SU-DHL-6 (cell line): ENCODE measurements at regions not wholly inside any gene's neighbourhood (a gene's known extent, or its start where the extent isn't known, plus 50 kb on each side); places are given as distances from the start of the nearest gene placed in this dataset.

Source experiments
- CTCF ChIP-seq: fragments of 200-600 bp; sonication (generic); IDR thresholded peaks from one replicate; pipeline ENCODE4 v1.5.1; 2017; ENCODE audit warnings: antibody characterized with exemption, mild to moderate bottlenecking, low read length, moderate library complexity; ENCODE audit not compliant: insufficient read depth, poor library complexity, severe bottlenecking
- EZH2phosphoT487 ChIP-seq: fragments of 200-600 bp; sonication (generic), shearing (Covaris generic); conservative IDR thresholded peaks from 2 replicates; pipeline ENCODE4 v1.6.1; 2018; ENCODE audit warnings: mild to moderate bottlenecking, antibody characterized with exemption, low read length, moderate library complexity, mixed read lengths

DNA sequence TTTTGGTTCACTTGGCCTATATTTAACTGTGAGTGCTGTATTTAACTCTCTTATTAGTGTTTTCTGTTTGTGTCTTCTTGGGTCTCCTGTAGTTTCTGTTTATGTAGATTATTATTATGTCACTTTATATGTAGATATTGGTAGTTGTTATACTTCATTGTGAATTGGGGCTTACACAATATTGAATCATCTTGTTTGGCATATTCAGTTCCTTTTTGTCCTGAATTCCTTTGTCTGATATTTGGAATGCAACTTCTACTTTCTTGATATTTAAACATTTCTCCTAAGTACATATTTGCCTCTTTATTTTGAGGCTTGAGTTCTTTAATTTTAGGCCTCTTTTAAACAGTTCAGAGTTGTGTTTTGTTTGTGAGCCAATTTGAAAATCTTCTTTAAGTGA is 544.8 kb upstream of the ADGRL3 start:
- TF ChIP-seq CTCF (no peak), EZH2phosphoT487 (no peak)
